Panc1 (cell line): ENCODE measurements at regions not wholly inside any gene's neighbourhood (a gene's known extent, or its start where the extent isn't known, plus 50 kb on each side); places are given as distances from the start of the nearest gene placed in this dataset.

Source experiments
- ATAC-seq: fragments of 200-7000 bp; cut with Tn5 transposase; 2 replicates; pipeline ENCODE4 v1.9.1; 2020; ENCODE audit warnings: mild to moderate bottlenecking, moderate library complexity
- BruUV-seq: library from RNA; stranded (reverse); fragments of 400-500 nt; replicated peaks from 2 replicates; lab custom pipeline; 2021; lab: Mats Ljungman, UMichigan
- CTCF ChIA-PET: fragments of 300-600 bp; sonication (Branson Sonifier 250); formaldehyde crosslinking; loops from one replicate; lab custom pipeline; 2022; ENCODE audit warnings: antibody characterized with exemption; lab: Charles Lee
- POLR2A ChIA-PET: fragments of 300-600 bp; sonication (Branson Sonifier 250); formaldehyde crosslinking; loops from one replicate; lab custom pipeline; 2022; ENCODE audit warnings: antibody characterized with exemption; lab: Charles Lee
- DNase-seq: peaks from one replicate; pipeline ENCODE4 v3.0.0-alpha.2; 2010; ENCODE audit warnings: low read depth, low spot score
- H3K27ac ChIP-seq: 2 replicates; pipeline ENCODE4 v1.5.1; 2011; ENCODE audit warnings: mild to moderate bottlenecking, low read length, inconsistent platforms
- H3K27me3 ChIP-seq: fragments of 200-500 bp; sonication (Bioruptor generic); 2 replicates; pipeline ENCODE4 v1.6.0; 2014; ENCODE audit warnings: low read length, inconsistent platforms; ENCODE audit not compliant: control insufficient read depth, insufficient read depth
- H3K36me3 ChIP-seq: fragments of 200-500 bp; sonication (Bioruptor generic); 2 replicates; pipeline ENCODE4 v1.5.1; 2014; ENCODE audit warnings: inconsistent platforms, mild to moderate bottlenecking, low read length, moderate library complexity; ENCODE audit not compliant: control insufficient read depth, insufficient read depth
- H3K4me1 ChIP-seq: 2 replicates; pipeline ENCODE4 v1.5.1; 2011; ENCODE audit warnings: inconsistent platforms, mild to moderate bottlenecking, low read length, moderate library complexity; ENCODE audit not compliant: control insufficient read depth, insufficient read depth
- H3K4me3 ChIP-seq, 2 experiments: 2 replicates each; pipeline ENCODE4 v1.5.1; 2011 to 2012; ENCODE audit warnings: low read depth in 2 of 2, low read length in 2 of 2, mild to moderate bottlenecking in 2 of 2, inconsistent platforms in 1 of 2, moderate library complexity in 1 of 2
- H3K9me3 ChIP-seq: fragments of 200-500 bp; sonication (Bioruptor generic); 2 replicates; pipeline ENCODE4 v1.5.1; 2014; ENCODE audit warnings: low read depth, mild to moderate bottlenecking, inconsistent platforms, low read length, moderate library complexity; ENCODE audit not compliant: control insufficient read depth, insufficient read depth
- POLR2AphosphoS5 ChIP-seq: IDR thresholded peaks from 2 replicates; pipeline ENCODE4 v1.6.1; 2012; ENCODE audit warnings: mild to moderate bottlenecking, low read depth, low read length, moderate library complexity
- SIN3A ChIP-seq: IDR thresholded peaks from 2 replicates; pipeline ENCODE4 v1.6.1; 2012; ENCODE audit warnings: low read depth, mild to moderate bottlenecking, low read length, moderate library complexity, borderline replicate concordance; ENCODE audit not compliant: insufficient read depth
- TCF7L2 ChIP-seq: IDR thresholded peaks from 2 replicates; pipeline ENCODE4 v1.6.1; 2011; ENCODE audit warnings: mild to moderate bottlenecking, low read depth, low read length, inconsistent platforms
- in situ Hi-C: cut with HindIII; loops from 2 replicates; pipeline ENCODE4 v1.10.0; 2016; ENCODE audit warnings: low sequenced_read_pairs, low pct_unique_long_range_greater_than_20kb
- intact Hi-C: fragments of 100-400 bp; cut with micrococcal nuclease; formaldehyde crosslinking; loops from one replicate; pipeline ENCODE4 v1.10.0; 2022; ENCODE audit not compliant: unreplicated experiment
- TF ChIP-seq, protein P1 (sequence below), 2 experiments: IDR thresholded peaks; 2 replicates each; pipeline ENCODE4 v1.6.1; 2011 to 2012; ENCODE audit warnings: low read depth in 2 of 2, control low read depth in 1 of 2, low read length in 1 of 2, mild to moderate bottlenecking in 1 of 2, moderate library complexity in 1 of 2; ENCODE audit not compliant: insufficient read depth in 1 of 2
- TF ChIP-seq, protein P2 (sequence below): fragments of 450-650 bp; IDR thresholded peaks from 2 replicates; pipeline ENCODE4 v1.5.1; 2017; ENCODE audit warnings: mild to moderate bottlenecking

DNA sequence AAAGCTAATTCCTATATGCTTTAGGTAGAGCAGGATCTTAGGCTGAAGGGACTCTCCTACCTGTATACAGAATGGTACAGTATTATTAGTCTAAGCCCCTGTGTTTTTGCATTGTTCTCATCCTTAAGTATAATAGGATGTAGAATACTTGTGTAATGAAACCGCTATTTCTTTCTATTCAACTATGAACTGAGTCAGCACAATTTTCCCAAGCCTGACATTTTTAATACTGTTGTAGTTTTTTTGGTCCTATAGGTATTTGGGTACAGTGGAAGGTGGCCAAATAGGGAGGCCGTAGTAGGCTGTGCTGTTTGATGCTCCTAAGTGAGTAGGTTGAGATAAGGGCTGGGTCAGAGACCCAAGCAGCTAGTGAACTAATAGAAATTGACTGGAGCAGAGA lies 205.1 kb downstream of the MACC1 start:
- in situ Hi-C loops (no loop called here), intact Hi-C loops (no loop called here)
- Histone ChIP-seq H3K27me3 (no peaks in the 10 kb centered on the region), H3K36me3 (no peaks in the 10 kb centered on the region), H3K9me3 (no peaks in the 10 kb centered on the region; the same call in 1 of the 2 replicates), H3K27ac (no peak overlapping the region), H3K4me3 (no peak overlapping the region), H3K4me1 (no peaks in the 10 kb centered on the region)
- ChIA-PET CTCF (no interaction called here), POLR2A (no interaction called here)
- no peak for ATAC-seq
- TF ChIP-seq POLR2AphosphoS5 (no peak), TCF7L2 (no peak), SIN3A (no peak)
- TF ChIP-seq, protein P1, sequence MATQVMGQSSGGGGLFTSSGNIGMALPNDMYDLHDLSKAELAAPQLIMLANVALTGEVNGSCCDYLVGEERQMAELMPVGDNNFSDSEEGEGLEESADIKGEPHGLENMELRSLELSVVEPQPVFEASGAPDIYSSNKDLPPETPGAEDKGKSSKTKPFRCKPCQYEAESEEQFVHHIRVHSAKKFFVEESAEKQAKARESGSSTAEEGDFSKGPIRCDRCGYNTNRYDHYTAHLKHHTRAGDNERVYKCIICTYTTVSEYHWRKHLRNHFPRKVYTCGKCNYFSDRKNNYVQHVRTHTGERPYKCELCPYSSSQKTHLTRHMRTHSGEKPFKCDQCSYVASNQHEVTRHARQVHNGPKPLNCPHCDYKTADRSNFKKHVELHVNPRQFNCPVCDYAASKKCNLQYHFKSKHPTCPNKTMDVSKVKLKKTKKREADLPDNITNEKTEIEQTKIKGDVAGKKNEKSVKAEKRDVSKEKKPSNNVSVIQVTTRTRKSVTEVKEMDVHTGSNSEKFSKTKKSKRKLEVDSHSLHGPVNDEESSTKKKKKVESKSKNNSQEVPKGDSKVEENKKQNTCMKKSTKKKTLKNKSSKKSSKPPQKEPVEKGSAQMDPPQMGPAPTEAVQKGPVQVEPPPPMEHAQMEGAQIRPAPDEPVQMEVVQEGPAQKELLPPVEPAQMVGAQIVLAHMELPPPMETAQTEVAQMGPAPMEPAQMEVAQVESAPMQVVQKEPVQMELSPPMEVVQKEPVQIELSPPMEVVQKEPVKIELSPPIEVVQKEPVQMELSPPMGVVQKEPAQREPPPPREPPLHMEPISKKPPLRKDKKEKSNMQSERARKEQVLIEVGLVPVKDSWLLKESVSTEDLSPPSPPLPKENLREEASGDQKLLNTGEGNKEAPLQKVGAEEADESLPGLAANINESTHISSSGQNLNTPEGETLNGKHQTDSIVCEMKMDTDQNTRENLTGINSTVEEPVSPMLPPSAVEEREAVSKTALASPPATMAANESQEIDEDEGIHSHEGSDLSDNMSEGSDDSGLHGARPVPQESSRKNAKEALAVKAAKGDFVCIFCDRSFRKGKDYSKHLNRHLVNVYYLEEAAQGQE (IDR thresholded peaks at IDR 0.05; ENCODE audit: insufficient read depth in 1 of 2, low read depth in 2 of 2, low read length in 1 of 2): no peak
- TF ChIP-seq, protein P2, sequence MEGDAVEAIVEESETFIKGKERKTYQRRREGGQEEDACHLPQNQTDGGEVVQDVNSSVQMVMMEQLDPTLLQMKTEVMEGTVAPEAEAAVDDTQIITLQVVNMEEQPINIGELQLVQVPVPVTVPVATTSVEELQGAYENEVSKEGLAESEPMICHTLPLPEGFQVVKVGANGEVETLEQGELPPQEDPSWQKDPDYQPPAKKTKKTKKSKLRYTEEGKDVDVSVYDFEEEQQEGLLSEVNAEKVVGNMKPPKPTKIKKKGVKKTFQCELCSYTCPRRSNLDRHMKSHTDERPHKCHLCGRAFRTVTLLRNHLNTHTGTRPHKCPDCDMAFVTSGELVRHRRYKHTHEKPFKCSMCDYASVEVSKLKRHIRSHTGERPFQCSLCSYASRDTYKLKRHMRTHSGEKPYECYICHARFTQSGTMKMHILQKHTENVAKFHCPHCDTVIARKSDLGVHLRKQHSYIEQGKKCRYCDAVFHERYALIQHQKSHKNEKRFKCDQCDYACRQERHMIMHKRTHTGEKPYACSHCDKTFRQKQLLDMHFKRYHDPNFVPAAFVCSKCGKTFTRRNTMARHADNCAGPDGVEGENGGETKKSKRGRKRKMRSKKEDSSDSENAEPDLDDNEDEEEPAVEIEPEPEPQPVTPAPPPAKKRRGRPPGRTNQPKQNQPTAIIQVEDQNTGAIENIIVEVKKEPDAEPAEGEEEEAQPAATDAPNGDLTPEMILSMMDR: no peak
- no peak for DNase-seq
- BruUV-seq: no TSS peak

DNA sequence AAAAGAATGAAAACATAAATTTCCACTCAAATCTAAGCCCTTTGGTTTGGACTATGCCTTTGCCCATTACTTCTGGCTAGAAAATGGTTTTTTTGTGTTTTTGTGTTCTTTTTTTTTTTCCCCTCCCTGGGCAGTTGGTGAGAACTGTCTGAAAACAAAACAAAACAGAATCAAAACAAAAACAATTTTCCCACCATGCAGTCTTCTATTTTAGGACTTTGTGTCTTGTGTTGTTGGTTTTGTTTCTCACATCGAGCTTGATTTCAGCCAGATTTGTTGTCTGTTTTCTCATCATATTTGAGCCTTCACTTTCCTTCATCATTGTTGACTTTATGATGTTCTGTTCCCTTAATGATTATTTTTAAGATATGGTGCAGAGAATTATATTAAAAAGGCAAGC lies 206.3 kb downstream of the MACC1 start:
- no peak for ATAC-seq
- TF ChIP-seq SIN3A (no peak), TCF7L2 (no peak)
- TF ChIP-seq, protein P2: no peak
- BruUV-seq: no TSS peak
- H3K27ac ChIP-seq: no peak overlapping the region
- no peaks in the 10 kb centered on the region for H3K9me3 ChIP-seq
- intact Hi-C loops (no loop called here), in situ Hi-C loops (no loop called here)
- no peak for DNase-seq
- ChIA-PET POLR2A (no interaction called here), CTCF (no interaction called here)
- no peak overlapping the region for H3K4me3 ChIP-seq
- no peaks in the 10 kb centered on the region for H3K27me3 ChIP-seq
- H3K4me1 ChIP-seq: no peaks in the 10 kb centered on the region
- no peaks in the 10 kb centered on the region for H3K36me3 ChIP-seq

DNA sequence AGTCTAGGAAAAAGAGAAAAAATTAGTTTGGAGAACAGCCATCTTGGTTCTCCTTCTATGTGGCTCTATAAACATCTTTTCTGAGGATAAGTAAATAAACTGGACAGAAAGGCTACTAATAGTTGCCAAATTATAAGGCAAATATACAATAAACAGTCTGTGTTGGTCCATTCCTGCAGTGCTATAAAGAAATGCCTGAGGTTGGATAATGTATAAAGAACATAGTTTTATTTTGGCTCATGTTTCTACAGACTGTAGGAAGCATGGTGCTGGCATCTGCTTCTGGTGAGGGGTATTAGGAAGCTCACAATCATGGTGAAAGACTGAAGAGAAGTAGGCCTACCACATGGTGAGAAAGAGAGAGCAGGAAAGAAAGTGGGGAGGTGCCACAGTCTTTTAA lies 209.7 kb downstream of the MACC1 start:
- ATAC-seq: no peak
- H3K36me3 ChIP-seq: no peaks in the 10 kb centered on the region
- no peaks in the 10 kb centered on the region for H3K9me3 ChIP-seq
- BruUV-seq: no TSS peak
- ChIA-PET POLR2A (no interaction called here), CTCF (no interaction called here)
- no peaks in the 10 kb centered on the region for H3K4me1 ChIP-seq
- DNase-seq: no peak
- in situ Hi-C loops: no loop called here
- H3K4me3 ChIP-seq: no peak overlapping the region
- H3K27me3 ChIP-seq: no peaks in the 10 kb centered on the region
- TF ChIP-seq SIN3A: no peak
- TF ChIP-seq, protein P1 (IDR thresholded peaks at IDR 0.05; ENCODE audit: insufficient read depth in 1 of 2, low read depth in 2 of 2, low read length in 1 of 2): no peak
- TF ChIP-seq, protein P2: no peak
- TF ChIP-seq POLR2AphosphoS5: no peak
- TF ChIP-seq TCF7L2: no peak
- intact Hi-C loops: no loop called here
- no peak overlapping the region for H3K27ac ChIP-seq
